Activated naive CD8-positive, alpha-beta T cell treated with anti-CD3 and anti-CD28 coated beads for 36 hours (primary cell): ENCODE measurements at regions not wholly inside any gene's neighbourhood (a gene's known extent, or its start where the extent isn't known, plus 50 kb on each side); places are given as distances from the start of the nearest gene placed in this dataset.
"Not testable (repeated sequence)": the region's sequence is repeated elsewhere in the genome, so short reads cannot be mapped to it uniquely, and the experiment has no call there.

Experiments used
- DNase-seq: peaks from one replicate; pipeline ENCODE4 v3.0.0; 2021
- H3K27ac Mint-ChIP-seq: one replicate; pipeline ENCODE4 v1.8.0; 2022; ENCODE audit warnings: mild to moderate bottlenecking, moderate library complexity, mixed read lengths
- H3K27me3 Mint-ChIP-seq: one replicate; pipeline ENCODE4 v1.8.0; 2022; ENCODE audit warnings: mild to moderate bottlenecking, mixed read lengths
- H3K36me3 Mint-ChIP-seq: one replicate; pipeline ENCODE4 v1.8.0; 2021; ENCODE audit warnings: mild to moderate bottlenecking, mixed read lengths
- H3K4me1 Mint-ChIP-seq: one replicate; pipeline ENCODE4 v1.8.0; 2021; ENCODE audit warnings: mixed read lengths
- H3K4me3 Mint-ChIP-seq: one replicate; pipeline ENCODE4 v1.8.0; 2022; ENCODE audit warnings: mild to moderate bottlenecking, moderate library complexity, mixed read lengths
- H3K9me3 Mint-ChIP-seq: one replicate; pipeline ENCODE4 v1.8.0; 2022; ENCODE audit warnings: mixed read lengths

- Mint-ChIP-seq H3K4me3 (no peak overlapping the region), H3K4me1 (no peaks in the 10 kb centered on the region), H3K27me3 (no peaks in the 10 kb centered on the region), H3K9me3 (peaks cover 6% of the 10 kb centered on the region), H3K27ac (no peak overlapping the region), H3K36me3 (no peaks in the 10 kb centered on the region)
- DNase-seq, result no peak
Observed at GRCh38 chr14:86756521-86757190, 1226.7 kb downstream of the FLRT2 start.

GRCh38 chr14:86750488-86750887 lies 1220.5 kb downstream of the FLRT2 start:
- H3K4me3 Mint-ChIP-seq, H3K36me3 Mint-ChIP-seq, DNase-seq, H3K4me1 Mint-ChIP-seq, H3K27me3 Mint-ChIP-seq, H3K27ac Mint-ChIP-seq: not testable (repeated sequence)
- H3K9me3 Mint-ChIP-seq, result peaks cover 23% of the 10 kb centered on the region

GRCh38 chr14:86739761-86740160 lies 1209.8 kb downstream of the FLRT2 start:
- H3K36me3 Mint-ChIP-seq, result no peaks in the 10 kb centered on the region
- no peaks in the 10 kb centered on the region for H3K27me3 Mint-ChIP-seq
- H3K9me3 Mint-ChIP-seq, result peaks cover 7% of the 10 kb centered on the region
- H3K27ac Mint-ChIP-seq, result no peak overlapping the region
- H3K4me1 Mint-ChIP-seq, result no peaks in the 10 kb centered on the region
- H3K4me3 Mint-ChIP-seq, result no peak overlapping the region
- DNase-seq, result no peak

GRCh38 chr14:86731427-86731826 lies 1201.5 kb downstream of the FLRT2 start:
- H3K27ac Mint-ChIP-seq, H3K4me3 Mint-ChIP-seq, H3K27me3 Mint-ChIP-seq: not testable (repeated sequence)

DNA sequence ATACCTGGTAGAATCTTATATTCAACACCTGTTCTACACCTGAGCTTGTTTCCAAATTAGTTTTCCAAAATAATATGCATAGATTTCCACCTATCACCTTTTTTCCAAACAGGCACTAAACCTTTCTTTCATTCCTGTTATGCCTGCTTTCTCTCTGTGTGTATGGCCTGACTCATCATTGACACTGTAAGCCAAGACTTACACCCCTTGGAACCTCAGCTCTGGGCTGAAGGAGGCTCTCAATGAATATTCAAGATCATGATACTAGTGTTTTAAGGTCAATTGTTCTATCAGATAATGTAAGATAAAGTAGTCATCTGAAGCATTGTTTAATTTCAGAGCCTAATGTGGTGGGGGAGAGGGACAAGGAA lies 1193.3 kb downstream of the FLRT2 start:
- DNase-seq, result no peak
- Mint-ChIP-seq H3K27me3 (no peaks in the 10 kb centered on the region), H3K27ac (no peak overlapping the region), H3K4me3 (no peak overlapping the region), H3K36me3 (no peaks in the 10 kb centered on the region), H3K9me3 (no peaks in the 10 kb centered on the region), H3K4me1 (no peaks in the 10 kb centered on the region)

More at GRCh38 chr14:86731427-86731826, 1201.5 kb downstream of the FLRT2 start:
- not testable (repeated sequence) for H3K4me1 Mint-ChIP-seq, DNase-seq, H3K36me3 Mint-ChIP-seq, H3K9me3 Mint-ChIP-seq

- no peaks in the 10 kb centered on the region for H3K36me3 Mint-ChIP-seq
- H3K9me3 Mint-ChIP-seq, result no peaks in the 10 kb centered on the region
- no peak overlapping the region for H3K4me3 Mint-ChIP-seq
- no peaks in the 10 kb centered on the region for H3K4me1 Mint-ChIP-seq
- no peaks in the 10 kb centered on the region for H3K27me3 Mint-ChIP-seq
- DNase-seq, result no peak
- H3K27ac Mint-ChIP-seq, result no peak overlapping the region
Observed at GRCh38 chr14:86722612-86723253, 1192.8 kb downstream of the FLRT2 start.

GRCh38 chr14:86714575-86714974 lies 1184.6 kb downstream of the FLRT2 start:
- no peaks in the 10 kb centered on the region for H3K9me3 Mint-ChIP-seq
- no peak overlapping the region for H3K27ac Mint-ChIP-seq
- H3K27me3 Mint-ChIP-seq, result no peaks in the 10 kb centered on the region
- no peaks in the 10 kb centered on the region for H3K36me3 Mint-ChIP-seq
- DNase-seq, result no peak
- no peak overlapping the region for H3K4me3 Mint-ChIP-seq
- no peaks in the 10 kb centered on the region for H3K4me1 Mint-ChIP-seq

- no peak for DNase-seq
- H3K27ac Mint-ChIP-seq, result no peak overlapping the region
- H3K9me3 Mint-ChIP-seq, result no peaks in the 10 kb centered on the region
- no peaks in the 10 kb centered on the region for H3K27me3 Mint-ChIP-seq
- H3K36me3 Mint-ChIP-seq, result no peaks in the 10 kb centered on the region
- no peak overlapping the region for H3K4me3 Mint-ChIP-seq
- no peaks in the 10 kb centered on the region for H3K4me1 Mint-ChIP-seq
Observed at GRCh38 chr14:86714153-86714552, 1184.2 kb downstream of the FLRT2 start.

DNA sequence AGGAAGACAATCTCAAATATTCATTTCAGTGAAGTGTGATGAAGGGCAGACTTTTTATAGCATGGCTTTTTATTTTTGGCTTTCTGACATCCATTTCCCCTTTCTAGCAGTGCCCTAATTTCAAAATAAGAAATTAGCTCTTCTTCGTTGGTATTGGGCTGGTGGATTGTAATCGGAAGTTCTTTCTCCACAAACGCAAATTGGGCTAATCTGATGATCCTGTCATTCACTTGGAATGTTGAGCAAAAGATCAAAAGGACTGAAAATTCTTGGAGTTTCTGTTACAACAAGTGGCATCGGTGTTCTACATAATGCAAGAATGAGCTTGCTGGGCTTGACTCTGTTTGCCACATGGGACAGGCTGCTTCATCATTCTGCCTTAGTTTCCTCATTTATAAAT lies 1182.8 kb downstream of the FLRT2 start:
- H3K36me3 Mint-ChIP-seq, result no peaks in the 10 kb centered on the region
- no peak overlapping the region for H3K27ac Mint-ChIP-seq
- H3K4me3 Mint-ChIP-seq, result no peak overlapping the region
- H3K27me3 Mint-ChIP-seq, result no peaks in the 10 kb centered on the region
- no peaks in the 10 kb centered on the region for H3K4me1 Mint-ChIP-seq
- no peaks in the 10 kb centered on the region for H3K9me3 Mint-ChIP-seq
- no peak for DNase-seq

DNA sequence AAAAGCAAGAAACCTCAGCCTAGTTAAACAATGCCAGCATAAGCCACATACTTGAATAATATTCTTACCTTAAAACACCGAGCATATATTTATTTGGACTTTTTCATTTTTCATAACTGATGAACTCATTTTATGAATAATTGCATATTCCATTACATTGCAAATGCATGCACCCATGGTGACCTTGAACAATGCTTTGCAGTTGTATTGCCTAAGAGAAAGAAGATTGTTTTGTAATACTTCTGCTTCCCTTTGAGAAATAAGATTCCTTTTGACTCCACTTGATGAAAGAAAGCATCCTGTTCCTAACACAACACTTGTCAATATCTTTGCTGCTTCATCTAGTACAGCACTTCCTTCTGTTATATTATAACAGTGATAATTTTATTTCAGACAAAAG lies 1182.2 kb downstream of the FLRT2 start:
- no peaks in the 10 kb centered on the region for H3K4me1 Mint-ChIP-seq
- no peaks in the 10 kb centered on the region for H3K36me3 Mint-ChIP-seq
- no peak for DNase-seq
- no peaks in the 10 kb centered on the region for H3K27me3 Mint-ChIP-seq
- H3K27ac Mint-ChIP-seq, result no peak overlapping the region
- no peaks in the 10 kb centered on the region for H3K9me3 Mint-ChIP-seq
- H3K4me3 Mint-ChIP-seq, result no peak overlapping the region

DNA sequence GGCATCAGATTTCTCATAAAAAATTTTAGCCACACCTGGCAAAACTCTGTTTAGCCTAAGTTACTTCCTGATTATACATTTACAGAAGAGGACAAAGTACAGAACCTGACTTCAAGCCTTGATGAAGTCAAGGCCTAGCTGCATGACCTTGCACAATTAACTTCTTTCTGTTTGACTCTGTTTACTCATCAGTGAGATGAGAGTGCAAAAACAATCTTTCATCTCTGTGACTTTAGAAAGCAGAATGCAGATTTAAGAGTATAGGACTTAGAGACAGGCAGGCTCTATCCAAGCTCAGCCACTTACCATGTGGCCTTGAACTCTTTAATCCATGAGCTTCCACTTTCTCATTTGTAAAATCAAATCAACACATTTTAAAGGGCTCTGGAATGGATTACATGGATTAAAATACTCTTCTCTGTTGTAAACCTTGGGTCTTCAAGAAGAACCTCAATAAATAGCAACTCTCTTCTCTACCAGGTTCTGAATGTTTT lies 1178.9 kb downstream of the FLRT2 start:
- H3K27me3 Mint-ChIP-seq, result no peaks in the 10 kb centered on the region
- H3K4me3 Mint-ChIP-seq, result no peak overlapping the region
- DNase-seq, result no peak
- no peaks in the 10 kb centered on the region for H3K4me1 Mint-ChIP-seq
- no peaks in the 10 kb centered on the region for H3K36me3 Mint-ChIP-seq
- peaks cover 4% of the 10 kb centered on the region for H3K9me3 Mint-ChIP-seq
- no peak overlapping the region for H3K27ac Mint-ChIP-seq

DNA sequence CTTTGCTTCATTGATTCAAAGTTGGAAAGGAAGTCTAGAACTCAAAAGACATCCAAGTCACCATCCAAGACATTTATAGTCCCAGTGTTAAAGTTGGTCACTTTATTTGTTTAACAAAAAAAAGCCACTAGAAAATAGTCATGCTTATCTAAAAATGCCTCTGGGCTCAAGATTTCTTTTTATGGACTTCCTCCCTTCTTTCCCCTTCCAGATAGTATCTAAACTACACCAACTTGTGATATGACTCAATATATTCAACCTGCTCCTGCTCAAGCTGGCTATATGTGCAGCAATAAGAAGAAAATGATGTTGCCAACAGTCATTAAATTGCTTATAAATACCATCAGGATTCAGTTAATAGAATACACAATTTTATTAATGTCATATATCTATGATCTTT lies 1177.1 kb downstream of the FLRT2 start:
- H3K27ac Mint-ChIP-seq, result no peak overlapping the region
- H3K36me3 Mint-ChIP-seq, result no peaks in the 10 kb centered on the region
- no peak overlapping the region for H3K4me3 Mint-ChIP-seq
- peaks cover 4% of the 10 kb centered on the region for H3K9me3 Mint-ChIP-seq
- no peaks in the 10 kb centered on the region for H3K27me3 Mint-ChIP-seq
- no peak for DNase-seq
- H3K4me1 Mint-ChIP-seq, result no peaks in the 10 kb centered on the region

- no peak overlapping the region for H3K4me3 Mint-ChIP-seq
- H3K27ac Mint-ChIP-seq, result no peak overlapping the region
- no peaks in the 10 kb centered on the region for H3K4me1 Mint-ChIP-seq
- H3K36me3 Mint-ChIP-seq, result no peaks in the 10 kb centered on the region
- DNase-seq, result no peak
- peaks cover 2% of the 10 kb centered on the region for H3K9me3 Mint-ChIP-seq
- no peaks in the 10 kb centered on the region for H3K27me3 Mint-ChIP-seq
Observed at GRCh38 chr14:86683561-86683960, 1153.6 kb downstream of the FLRT2 start.

DNA sequence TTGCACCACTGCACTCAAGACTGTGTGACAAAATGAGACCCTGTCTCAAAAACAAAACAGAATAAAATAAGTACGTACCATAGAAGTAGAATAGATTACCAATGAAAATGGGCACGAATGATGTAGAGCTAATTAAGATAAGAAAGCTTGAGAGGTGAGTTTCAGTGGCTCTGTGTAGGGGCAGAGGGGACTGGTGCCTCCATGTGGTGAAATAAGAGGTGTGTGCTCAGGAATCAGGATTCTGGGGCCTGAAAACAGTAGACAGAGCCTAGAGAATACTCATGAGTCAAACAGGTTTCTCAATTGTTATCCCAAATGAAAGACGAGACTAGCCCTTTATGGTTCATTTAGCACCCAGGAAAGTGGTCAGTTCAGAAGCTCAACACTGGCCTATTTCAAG lies 1145.1 kb downstream of the FLRT2 start:
- H3K4me1 Mint-ChIP-seq, result no peaks in the 10 kb centered on the region

DNA sequence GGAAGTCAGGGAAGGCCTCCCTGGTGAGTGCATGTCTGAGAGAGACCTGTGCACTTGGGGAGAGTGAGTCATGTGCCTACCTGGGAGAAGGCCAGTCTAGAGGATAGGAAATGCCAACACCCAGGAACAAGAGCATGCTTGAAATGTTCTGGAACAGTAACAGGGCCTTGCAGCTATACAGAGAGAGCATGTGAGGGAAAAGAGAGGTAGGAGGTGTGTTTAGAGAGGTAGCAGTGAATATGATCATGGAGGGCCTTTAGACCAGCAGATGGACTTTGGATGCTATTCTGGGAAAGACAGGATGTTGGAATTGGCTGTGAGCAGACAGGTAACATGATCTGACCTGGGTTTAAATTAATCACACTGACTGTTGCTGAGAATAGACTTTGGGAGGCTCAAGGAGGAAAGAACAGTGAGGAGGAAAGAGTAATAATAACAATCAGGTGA lies 1143.6 kb downstream of the FLRT2 start:
- Mint-ChIP-seq H3K4me1 (no peaks in the 10 kb centered on the region), H3K27ac (no peak overlapping the region), H3K36me3 (no peaks in the 10 kb centered on the region), H3K27me3 (no peaks in the 10 kb centered on the region), H3K9me3 (no peaks in the 10 kb centered on the region), H3K4me3 (no peak overlapping the region)
- DNase-seq, result no peak

More for the DNA sequence above, 1145.1 kb downstream of the FLRT2 start:
- Mint-ChIP-seq H3K4me3 (no peak overlapping the region), H3K9me3 (no peaks in the 10 kb centered on the region), H3K27me3 (no peaks in the 10 kb centered on the region), H3K27ac (no peak overlapping the region), H3K36me3 (no peaks in the 10 kb centered on the region)
- DNase-seq, result no peak

- no peak overlapping the region for H3K4me3 Mint-ChIP-seq
- H3K27me3 Mint-ChIP-seq, result no peaks in the 10 kb centered on the region
- no peaks in the 10 kb centered on the region for H3K9me3 Mint-ChIP-seq
- H3K27ac Mint-ChIP-seq, result no peak overlapping the region
- DNase-seq, result no peak
- H3K4me1 Mint-ChIP-seq, result no peaks in the 10 kb centered on the region
- no peaks in the 10 kb centered on the region for H3K36me3 Mint-ChIP-seq
Observed at GRCh38 chr14:86672080-86672479, 1142.1 kb downstream of the FLRT2 start.
